Endothelial cell of umbilical vein (primary cell): ENCODE measurements at regions not wholly inside any gene's neighbourhood (a gene's known extent, or its start where the extent isn't known, plus 50 kb on each side); places are given as distances from the start of the nearest gene placed in this dataset.

Experiments
- CTCF ChIP-seq, 2 donors: IDR thresholded peaks; 1 replicate in 1 of 2; 2 replicates in 1 of 2; pipeline ENCODE4 v1.5.1; 2011; ENCODE audit warnings: low read length in 2 of 2, mild to moderate bottlenecking in 2 of 2, moderate library complexity in 2 of 2, control low read depth in 1 of 2, inconsistent platforms in 1 of 2, low read depth in 1 of 2; ENCODE audit not compliant: insufficient read depth in 1 of 2; ENCODE audit errors: extremely low read depth in 1 of 2
- EZH2 ChIP-seq: IDR thresholded peaks from 2 replicates; pipeline ENCODE4 v1.6.1; 2012; ENCODE audit warnings: borderline replicate concordance, low read depth, mild to moderate bottlenecking, moderate library complexity, low read length, inconsistent platforms; ENCODE audit not compliant: severe bottlenecking
- GATA2 ChIP-seq: IDR thresholded peaks from 2 replicates; pipeline ENCODE4 v1.7.0; 2011; ENCODE audit warnings: low read depth, mild to moderate bottlenecking, moderate library complexity, mixed read lengths, low read length; ENCODE audit not compliant: insufficient read length, insufficient read depth
- JUN ChIP-seq: IDR thresholded peaks from 2 replicates; pipeline ENCODE4 v1.6.1; 2011; ENCODE audit warnings: borderline replicate concordance, low read depth; ENCODE audit not compliant: insufficient read length, insufficient read depth
- POLR2A ChIP-seq: IDR thresholded peaks from 2 replicates; pipeline ENCODE4 v1.6.1; 2012; ENCODE audit warnings: low read depth, mild to moderate bottlenecking, control low read depth, low read length
- POLR2AphosphoS5 ChIP-seq: IDR thresholded peaks from 2 replicates; pipeline ENCODE4 v1.6.1; 2012; ENCODE audit warnings: low read depth, mild to moderate bottlenecking, control low read depth, low read length, moderate library complexity; ENCODE audit not compliant: insufficient read depth

GRCh38 chr10:33497338-33497737 lies 162.9 kb upstream of the NRP1 start:
- no peak for TF ChIP-seq POLR2A
- no peak for TF ChIP-seq POLR2AphosphoS5
- no peak for TF ChIP-seq CTCF (IDR thresholded peaks at IDR 0.05; ENCODE audit: extremely low read depth in 1 of 2, insufficient read depth in 1 of 2, low read depth in 1 of 2, low read length in 2 of 2)
- no peak for TF ChIP-seq JUN
- TF ChIP-seq EZH2, result no peak
- TF ChIP-seq GATA2, result no peak
